Neural cell (in vitro differentiated cells): ENCODE measurements at regions not wholly inside any gene's neighbourhood (a gene's known extent, or its start where the extent isn't known, plus 50 kb on each side); places are given as distances from the start of the nearest gene placed in this dataset.

ENCODE experiments used
- H2AFZ ChIP-seq: fragments of 200-600, 300-800 bp; sonication (generic), shearing (Covaris generic); 2 replicates; pipeline ENCODE4 v1.6.0; 2014; ENCODE audit warnings: low read depth, mild to moderate bottlenecking, antibody characterized with exemption, low read length, moderate library complexity
- H3F3A ChIP-seq: fragments of 200-600 bp; shearing (Covaris generic); 2 replicates; pipeline ENCODE4 v1.6.1; 2016; ENCODE audit warnings: mild to moderate bottlenecking, moderate library complexity, mixed read lengths, antibody characterized with exemption, low read length; ENCODE audit not compliant: insufficient read depth, poor library complexity, severe bottlenecking
- H3K27ac ChIP-seq: fragments of 200-600, 300-800 bp; sonication (generic), shearing (Covaris generic); 2 replicates; pipeline ENCODE4 v1.5.1; 2014; ENCODE audit warnings: mild to moderate bottlenecking, low read length, moderate library complexity
- H3K27me3 ChIP-seq: fragments of 300-800, 200-600 bp; sonication (generic), shearing (Covaris generic); 2 replicates; pipeline ENCODE4 v1.6.0; 2014; ENCODE audit warnings: mild to moderate bottlenecking, low read depth, low read length, moderate library complexity; ENCODE audit not compliant: insufficient read depth
- H3K36me3 ChIP-seq: fragments of 300-800, 200-600 bp; sonication (generic), shearing (Covaris generic); 2 replicates; pipeline ENCODE4 v1.5.1; 2014; ENCODE audit warnings: mild to moderate bottlenecking, antibody characterized with exemption, low read length, moderate library complexity; ENCODE audit not compliant: insufficient read depth
- H3K4me2 ChIP-seq: fragments of 300-800, 200-600 bp; sonication (generic), shearing (Covaris generic); 2 replicates; pipeline ENCODE4 v1.6.0; 2014; ENCODE audit warnings: mild to moderate bottlenecking, low read length
- H3K4me3 ChIP-seq: fragments of 300-800, 200-600 bp; sonication (generic), shearing (Covaris generic); 2 replicates; pipeline ENCODE4 v1.5.1; 2014; ENCODE audit warnings: mild to moderate bottlenecking, low read length, moderate library complexity
- H3K79me2 ChIP-seq: fragments of 200-600 bp; shearing (Covaris generic); replicated peaks from 2 replicates; pipeline ENCODE4 v1.6.0; 2014; ENCODE audit warnings: mild to moderate bottlenecking, low read length, moderate library complexity; ENCODE audit not compliant: insufficient read depth
- H3K9ac ChIP-seq: fragments of 300-800, 200-600 bp; sonication (generic), shearing (Covaris generic); 2 replicates; pipeline ENCODE4 v1.6.1; 2016; ENCODE audit warnings: mild to moderate bottlenecking, low read length, mixed read lengths
- H3K9me2 ChIP-seq: fragments of 200-600 bp; shearing (Covaris generic); 2 replicates; pipeline ENCODE4 v1.6.1; 2016; ENCODE audit warnings: mild to moderate bottlenecking, low read length, mixed read lengths; ENCODE audit not compliant: insufficient read depth
- H3K9me3 ChIP-seq: fragments of 200-600, 300-800 bp; sonication (generic), shearing (Covaris generic); 2 replicates; pipeline ENCODE4 v1.6.1; 2016; ENCODE audit warnings: mild to moderate bottlenecking, mixed run types, low read length, moderate library complexity, mixed read lengths
- H4K20me1 ChIP-seq: fragments of 200-600 bp; shearing (Covaris generic); 2 replicates; pipeline ENCODE4 v1.6.1; 2016; ENCODE audit warnings: mild to moderate bottlenecking, mixed run types; ENCODE audit not compliant: insufficient read depth
- CTCF ChIP-seq: fragments of 450-650 bp; IDR thresholded peaks from 2 replicates; pipeline ENCODE4 v1.5.1; 2014; ENCODE audit warnings: antibody characterized with exemption, mild to moderate bottlenecking, moderate library complexity; ENCODE audit not compliant: poor library complexity, severe bottlenecking
- EP300 ChIP-seq: fragments of 450-650 bp; conservative IDR thresholded peaks from 2 replicates; pipeline ENCODE4 v1.6.1; 2014; ENCODE audit warnings: antibody characterized with exemption, mild to moderate bottlenecking, moderate library complexity; ENCODE audit not compliant: poor library complexity, severe bottlenecking
- EZH2 ChIP-seq: fragments of 200-600, 300-800 bp; shearing (Covaris generic), sonication (generic); IDR thresholded peaks from 2 replicates; pipeline ENCODE4 v1.6.1; 2014; ENCODE audit warnings: antibody characterized with exemption, low read length, borderline replicate concordance, mild to moderate bottlenecking; ENCODE audit not compliant: insufficient read depth, poor library complexity, severe bottlenecking
- MXI1 ChIP-seq: fragments of 450-650 bp; conservative IDR thresholded peaks from 2 replicates; pipeline ENCODE4 v1.6.1; 2014; ENCODE audit warnings: antibody characterized with exemption, mild to moderate bottlenecking; ENCODE audit not compliant: poor library complexity, severe bottlenecking
- POLR2AphosphoS5 ChIP-seq: IDR thresholded peaks from 2 replicates; pipeline ENCODE4 v1.6.1; 2012
- RAD21 ChIP-seq: fragments of 450-650 bp; conservative IDR thresholded peaks from 2 replicates; pipeline ENCODE4 v1.6.1; 2014; ENCODE audit warnings: antibody characterized with exemption, mild to moderate bottlenecking, moderate library complexity
- SMC3 ChIP-seq: fragments of 450-650 bp; conservative IDR thresholded peaks from 2 replicates; pipeline ENCODE4 v1.6.1; 2014; ENCODE audit warnings: antibody characterized with exemption, mild to moderate bottlenecking, moderate library complexity; ENCODE audit not compliant: poor library complexity
- TAF1 ChIP-seq: IDR thresholded peaks from 2 replicates; pipeline ENCODE4 v1.6.1; 2012; ENCODE audit warnings: low read depth
- TF ChIP-seq, protein P1 (sequence below): IDR thresholded peaks from 2 replicates; pipeline ENCODE4 v1.6.1; 2012; ENCODE audit warnings: borderline replicate concordance

DNA sequence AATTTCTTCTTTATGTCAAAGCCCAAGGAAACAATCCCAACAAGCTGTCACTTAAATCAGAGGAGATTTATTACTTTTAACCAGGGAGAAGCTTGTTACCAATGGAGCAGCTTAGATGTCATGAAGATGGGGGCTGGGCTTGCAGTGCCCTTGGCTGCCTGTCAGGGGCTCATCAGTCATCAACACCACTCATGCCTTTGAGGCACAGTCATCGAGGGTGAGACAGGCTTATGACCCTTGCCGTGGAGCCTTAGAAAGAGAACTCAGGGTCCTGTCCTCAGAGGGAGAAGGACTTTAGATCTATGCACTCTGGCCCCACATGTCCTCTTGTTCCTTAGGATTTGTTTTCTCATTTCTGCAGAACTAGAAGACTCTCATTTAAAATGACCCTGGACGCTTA lies 318.3 kb downstream of the CBLN1 start:
- Histone ChIP-seq H3K27ac (no peak overlapping the region), H3K9me3 (no peaks in the 10 kb centered on the region), H2AFZ (no peak overlapping the region), H3K4me3 (no peak overlapping the region), H3F3A (no peaks in the 10 kb centered on the region), H4K20me1 (no peaks in the 10 kb centered on the region), H3K9me2 (no peaks in the 10 kb centered on the region), H3K36me3 (no peaks in the 10 kb centered on the region), H3K27me3 (no peaks in the 10 kb centered on the region), H3K9ac (no peak overlapping the region), H3K4me2 (no peak overlapping the region), H3K79me2 (no peaks in the 10 kb centered on the region)
- no peak for TF ChIP-seq MXI1
- TF ChIP-seq RAD21: no peak
- no peak for TF ChIP-seq POLR2AphosphoS5
- TF ChIP-seq SMC3: no peak
- TF ChIP-seq EP300: no peak
- TF ChIP-seq CTCF: no peak
- no peak for TF ChIP-seq TAF1
- TF ChIP-seq, protein P1, sequence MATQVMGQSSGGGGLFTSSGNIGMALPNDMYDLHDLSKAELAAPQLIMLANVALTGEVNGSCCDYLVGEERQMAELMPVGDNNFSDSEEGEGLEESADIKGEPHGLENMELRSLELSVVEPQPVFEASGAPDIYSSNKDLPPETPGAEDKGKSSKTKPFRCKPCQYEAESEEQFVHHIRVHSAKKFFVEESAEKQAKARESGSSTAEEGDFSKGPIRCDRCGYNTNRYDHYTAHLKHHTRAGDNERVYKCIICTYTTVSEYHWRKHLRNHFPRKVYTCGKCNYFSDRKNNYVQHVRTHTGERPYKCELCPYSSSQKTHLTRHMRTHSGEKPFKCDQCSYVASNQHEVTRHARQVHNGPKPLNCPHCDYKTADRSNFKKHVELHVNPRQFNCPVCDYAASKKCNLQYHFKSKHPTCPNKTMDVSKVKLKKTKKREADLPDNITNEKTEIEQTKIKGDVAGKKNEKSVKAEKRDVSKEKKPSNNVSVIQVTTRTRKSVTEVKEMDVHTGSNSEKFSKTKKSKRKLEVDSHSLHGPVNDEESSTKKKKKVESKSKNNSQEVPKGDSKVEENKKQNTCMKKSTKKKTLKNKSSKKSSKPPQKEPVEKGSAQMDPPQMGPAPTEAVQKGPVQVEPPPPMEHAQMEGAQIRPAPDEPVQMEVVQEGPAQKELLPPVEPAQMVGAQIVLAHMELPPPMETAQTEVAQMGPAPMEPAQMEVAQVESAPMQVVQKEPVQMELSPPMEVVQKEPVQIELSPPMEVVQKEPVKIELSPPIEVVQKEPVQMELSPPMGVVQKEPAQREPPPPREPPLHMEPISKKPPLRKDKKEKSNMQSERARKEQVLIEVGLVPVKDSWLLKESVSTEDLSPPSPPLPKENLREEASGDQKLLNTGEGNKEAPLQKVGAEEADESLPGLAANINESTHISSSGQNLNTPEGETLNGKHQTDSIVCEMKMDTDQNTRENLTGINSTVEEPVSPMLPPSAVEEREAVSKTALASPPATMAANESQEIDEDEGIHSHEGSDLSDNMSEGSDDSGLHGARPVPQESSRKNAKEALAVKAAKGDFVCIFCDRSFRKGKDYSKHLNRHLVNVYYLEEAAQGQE: no peak
- no peak for TF ChIP-seq EZH2

- Histone ChIP-seq H3K36me3 (no peaks in the 10 kb centered on the region), H3K9ac (no peak overlapping the region), H3F3A (no peaks in the 10 kb centered on the region), H2AFZ (no peak overlapping the region), H3K9me2 (no peaks in the 10 kb centered on the region), H3K4me3 (no peak overlapping the region), H3K4me2 (no peak overlapping the region), H3K27ac (no peak overlapping the region), H3K79me2 (no peaks in the 10 kb centered on the region), H3K27me3 (no peaks in the 10 kb centered on the region), H4K20me1 (no peaks in the 10 kb centered on the region), H3K9me3 (no peaks in the 10 kb centered on the region)
- TF ChIP-seq CTCF (no peak), EZH2 (no peak), EP300 (no peak), RAD21 (no peak), MXI1 (no peak), TAF1 (no peak), POLR2AphosphoS5 (no peak), SMC3 (no peak)
- TF ChIP-seq, protein P1: no peak
These were observed 320.1 kb downstream of the CBLN1 start for GRCh38 chr16:48961546-48961945.
